ENCODE measurements at regions not wholly inside any gene's neighbourhood (a gene's known extent, or its start where the extent isn't known, plus 50 kb on each side); places are given as distances from the start of the nearest gene placed in this dataset.

- peaks cover 26% of the 10 kb centered on the region for H3K4me1 ChIP-seq (ENCODE audit: insufficient read depth, low read length)
- peak overlapping the region; percentile 48; the same call in 1 of the 2 replicates for H3K4me3 ChIP-seq (ENCODE audit: low read length)
- peak overlapping the region; percentile 38; the same call in 1 of the 2 replicates for H3K9ac ChIP-seq (ENCODE audit: low read depth, low read length)
- H3K9me3 ChIP-seq (ENCODE audit: insufficient read depth, low read depth, low read length): no peaks in the 10 kb centered on the region
- no peak overlapping the region for H3K27ac ChIP-seq (ENCODE audit: low read length)
- no peaks in the 10 kb centered on the region for H3K27me3 ChIP-seq (ENCODE audit: insufficient read depth, low read length)
- no peaks in the 10 kb centered on the region for H3K36me3 ChIP-seq (ENCODE audit: insufficient read depth, low read depth, low read length)
These were observed 235.7 kb upstream of the ZNF217 start for GRCh38 chr20:53829255-53829723.

- Histone ChIP-seq H3K9ac (ENCODE audit: low read depth, low read length) (peak overlapping the region; percentile 38; the same call in 1 of the 2 replicates), H3K9me3 (ENCODE audit: insufficient read depth, low read depth, low read length) (no peaks in the 10 kb centered on the region), H3K4me1 (ENCODE audit: insufficient read depth, low read length) (peaks cover 26% of the 10 kb centered on the region), H3K27me3 (ENCODE audit: insufficient read depth, low read length) (no peaks in the 10 kb centered on the region), H3K27ac (ENCODE audit: low read length) (no peak overlapping the region), H3K4me3 (ENCODE audit: low read length) (peak overlapping the region; percentile 48), H3K36me3 (ENCODE audit: insufficient read depth, low read depth, low read length) (no peaks in the 10 kb centered on the region)
These were observed 235.1 kb upstream of the ZNF217 start for GRCh38 chr20:53828682-53829254.

GRCh38 chr20:53828088-53828681, 234.5 kb upstream of the ZNF217 start:
- Histone ChIP-seq H3K9me3 (ENCODE audit: insufficient read depth, low read depth, low read length) (no peaks in the 10 kb centered on the region), H3K9ac (ENCODE audit: low read depth, low read length) (peak overlapping the region; percentile 38; the same call in 1 of the 2 replicates), H3K4me3 (ENCODE audit: low read length) (peak overlapping the region; percentile 48; the same call in 1 of the 2 replicates), H3K4me1 (ENCODE audit: insufficient read depth, low read length) (peaks cover 26% of the 10 kb centered on the region), H3K27ac (ENCODE audit: low read length) (no peak overlapping the region), H3K36me3 (ENCODE audit: insufficient read depth, low read depth, low read length) (no peaks in the 10 kb centered on the region), H3K27me3 (ENCODE audit: insufficient read depth, low read length) (no peaks in the 10 kb centered on the region)

GRCh38 chr20:53827292-53828087, 233.9 kb upstream of the ZNF217 start:
- Histone ChIP-seq H3K27me3 (ENCODE audit: insufficient read depth, low read length) (no peaks in the 10 kb centered on the region), H3K4me3 (ENCODE audit: low read length) (no peak overlapping the region), H3K4me1 (ENCODE audit: insufficient read depth, low read length) (peaks cover 26% of the 10 kb centered on the region), H3K9me3 (ENCODE audit: insufficient read depth, low read depth, low read length) (no peaks in the 10 kb centered on the region), H3K9ac (ENCODE audit: low read depth, low read length) (no peak overlapping the region), H3K36me3 (ENCODE audit: insufficient read depth, low read depth, low read length) (no peaks in the 10 kb centered on the region), H3K27ac (ENCODE audit: low read length) (no peak overlapping the region)

GRCh38 chr20:53826597-53827291, 233.1 kb upstream of the ZNF217 start:
- Histone ChIP-seq H3K27ac (ENCODE audit: low read length) (no peak overlapping the region), H3K9ac (ENCODE audit: low read depth, low read length) (no peak overlapping the region), H3K36me3 (ENCODE audit: insufficient read depth, low read depth, low read length) (no peaks in the 10 kb centered on the region), H3K4me3 (ENCODE audit: low read length) (no peak overlapping the region), H3K4me1 (ENCODE audit: insufficient read depth, low read length) (peaks cover 26% of the 10 kb centered on the region), H3K9me3 (ENCODE audit: insufficient read depth, low read depth, low read length) (no peaks in the 10 kb centered on the region), H3K27me3 (ENCODE audit: insufficient read depth, low read length) (no peaks in the 10 kb centered on the region)

GRCh38 chr20:53826090-53826489, 232.5 kb upstream of the ZNF217 start:
- no peak overlapping the region for H3K27ac ChIP-seq (ENCODE audit: low read length)
- no peak overlapping the region for H3K4me3 ChIP-seq (ENCODE audit: low read length)
- H3K9me3 ChIP-seq (ENCODE audit: insufficient read depth, low read depth, low read length): no peaks in the 10 kb centered on the region
- peaks cover 26% of the 10 kb centered on the region for H3K4me1 ChIP-seq (ENCODE audit: insufficient read depth, low read length)
- no peak overlapping the region for H3K9ac ChIP-seq (ENCODE audit: low read depth, low read length)
- no peaks in the 10 kb centered on the region for H3K27me3 ChIP-seq (ENCODE audit: insufficient read depth, low read length)
- H3K36me3 ChIP-seq (ENCODE audit: insufficient read depth, low read depth, low read length): no peaks in the 10 kb centered on the region

- no peaks in the 10 kb centered on the region for H3K27me3 ChIP-seq (ENCODE audit: insufficient read depth, low read length)
These were observed 231.6 kb upstream of the ZNF217 start for GRCh38 chr20:53825282-53825681.

GRCh38 chr20:53824779-53825178, 231.1 kb upstream of the ZNF217 start:
- Histone ChIP-seq H3K9ac (ENCODE audit: low read depth, low read length) (no peak overlapping the region), H3K36me3 (ENCODE audit: insufficient read depth, low read depth, low read length) (no peaks in the 10 kb centered on the region), H3K27me3 (ENCODE audit: insufficient read depth, low read length) (no peaks in the 10 kb centered on the region), H3K4me1 (ENCODE audit: insufficient read depth, low read length) (peaks cover 24% of the 10 kb centered on the region), H3K4me3 (ENCODE audit: low read length) (no peak overlapping the region), H3K27ac (ENCODE audit: low read length) (no peak overlapping the region), H3K9me3 (ENCODE audit: insufficient read depth, low read depth, low read length) (no peaks in the 10 kb centered on the region)

More at GRCh38 chr20:53825282-53825681, 231.6 kb upstream of the ZNF217 start:
- no peak overlapping the region for H3K9ac ChIP-seq (ENCODE audit: low read depth, low read length)
- peaks cover 26% of the 10 kb centered on the region for H3K4me1 ChIP-seq (ENCODE audit: insufficient read depth, low read length)
- no peak overlapping the region for H3K27ac ChIP-seq (ENCODE audit: low read length)
- no peak overlapping the region for H3K4me3 ChIP-seq (ENCODE audit: low read length)
- H3K36me3 ChIP-seq (ENCODE audit: insufficient read depth, low read depth, low read length): no peaks in the 10 kb centered on the region
- H3K9me3 ChIP-seq (ENCODE audit: insufficient read depth, low read depth, low read length): no peaks in the 10 kb centered on the region

- Histone ChIP-seq H3K27me3 (ENCODE audit: insufficient read depth, low read length) (no peaks in the 10 kb centered on the region), H3K36me3 (ENCODE audit: insufficient read depth, low read depth, low read length) (no peaks in the 10 kb centered on the region), H3K4me3 (ENCODE audit: low read length) (no peak overlapping the region), H3K9ac (ENCODE audit: low read depth, low read length) (no peak overlapping the region), H3K27ac (ENCODE audit: low read length) (no peak overlapping the region), H3K9me3 (ENCODE audit: insufficient read depth, low read depth, low read length) (no peaks in the 10 kb centered on the region), H3K4me1 (ENCODE audit: insufficient read depth, low read length) (peaks cover 13% of the 10 kb centered on the region)
These were observed 229.6 kb upstream of the ZNF217 start for GRCh38 chr20:53823121-53823764.

GRCh38 chr20:53822534-53822933, 228.9 kb upstream of the ZNF217 start:
- no peak overlapping the region for H3K4me3 ChIP-seq (ENCODE audit: low read length)
- no peak overlapping the region for H3K9ac ChIP-seq (ENCODE audit: low read depth, low read length)
- no peaks in the 10 kb centered on the region for H3K36me3 ChIP-seq (ENCODE audit: insufficient read depth, low read depth, low read length)
- no peaks in the 10 kb centered on the region for H3K9me3 ChIP-seq (ENCODE audit: insufficient read depth, low read depth, low read length)
- H3K4me1 ChIP-seq (ENCODE audit: insufficient read depth, low read length): peaks cover 12% of the 10 kb centered on the region; the same call in 1 of the 2 replicates
- H3K27me3 ChIP-seq (ENCODE audit: insufficient read depth, low read length): no peaks in the 10 kb centered on the region
- no peak overlapping the region for H3K27ac ChIP-seq (ENCODE audit: low read length)

GRCh38 chr20:53819973-53820451, 226.4 kb upstream of the ZNF217 start:
- H3K4me3 ChIP-seq (ENCODE audit: low read length): no peak overlapping the region
- no peaks in the 10 kb centered on the region for H3K27me3 ChIP-seq (ENCODE audit: insufficient read depth, low read length)
- H3K27ac ChIP-seq (ENCODE audit: low read length): no peak overlapping the region
- peaks cover 9% of the 10 kb centered on the region; the same call in 1 of the 2 replicates for H3K4me1 ChIP-seq (ENCODE audit: insufficient read depth, low read length)
- no peak overlapping the region for H3K9ac ChIP-seq (ENCODE audit: low read depth, low read length)
- no peaks in the 10 kb centered on the region for H3K36me3 ChIP-seq (ENCODE audit: insufficient read depth, low read depth, low read length)
- no peaks in the 10 kb centered on the region for H3K9me3 ChIP-seq (ENCODE audit: insufficient read depth, low read depth, low read length)

Data from iPS-20b (cell line).